Hematopoietic multipotent progenitor cell treated with erythropoietin and hydrocortisone succinate and interleukin-3 and kit ligand, for 4 days (in vitro differentiated cells): ENCODE measurements at regions not wholly inside any gene's neighbourhood (a gene's known extent, or its start where the extent isn't known, plus 50 kb on each side); places are given as distances from the start of the nearest gene placed in this dataset.
"Not testable (repeated sequence)": the region's sequence is repeated elsewhere in the genome, so short reads cannot be mapped to it uniquely, and the experiment has no call there.

Experiments
- DNase-seq: peaks from one replicate; pipeline ENCODE4 v3.0.0-alpha.2; 2015

DNA sequence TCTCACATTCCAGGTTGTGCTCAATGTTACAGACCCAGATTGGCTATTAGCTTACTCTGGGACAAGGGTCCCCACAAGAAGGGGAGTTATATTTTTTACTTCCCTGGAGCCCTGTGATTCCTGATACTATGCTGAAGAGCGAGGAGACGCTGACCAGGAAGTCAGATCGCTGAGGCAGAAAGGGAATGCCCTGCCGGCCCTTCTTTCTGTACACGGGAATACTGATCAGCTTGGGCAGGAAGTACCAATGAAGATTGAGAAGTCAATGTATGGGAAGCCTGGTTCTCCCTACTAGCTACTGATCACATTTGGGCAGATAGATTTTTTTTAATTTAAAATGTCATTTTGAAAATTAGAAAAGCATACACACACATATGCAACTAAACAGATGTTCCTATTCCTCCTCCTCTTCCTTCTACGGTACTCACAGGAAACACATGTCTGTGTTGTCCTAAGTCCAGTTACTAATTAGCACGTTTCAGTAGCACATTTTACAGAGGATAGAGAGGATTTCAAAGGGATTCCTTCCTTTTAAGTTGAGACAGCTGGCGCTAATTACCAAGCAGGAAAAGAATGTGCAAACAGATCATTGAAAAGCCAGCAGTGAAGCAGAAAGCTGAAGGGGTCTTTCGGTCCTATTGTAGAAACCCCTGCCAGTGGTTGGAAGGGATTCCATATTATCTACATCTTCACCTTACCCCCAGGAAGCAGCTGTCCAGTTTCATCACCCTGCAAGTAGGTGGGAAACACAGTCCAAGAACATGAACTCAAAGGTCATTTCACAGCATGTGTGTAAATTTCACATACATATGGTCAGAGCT lies 292.4 kb downstream of the DUSP6 start:
- no peak for DNase-seq

DNA sequence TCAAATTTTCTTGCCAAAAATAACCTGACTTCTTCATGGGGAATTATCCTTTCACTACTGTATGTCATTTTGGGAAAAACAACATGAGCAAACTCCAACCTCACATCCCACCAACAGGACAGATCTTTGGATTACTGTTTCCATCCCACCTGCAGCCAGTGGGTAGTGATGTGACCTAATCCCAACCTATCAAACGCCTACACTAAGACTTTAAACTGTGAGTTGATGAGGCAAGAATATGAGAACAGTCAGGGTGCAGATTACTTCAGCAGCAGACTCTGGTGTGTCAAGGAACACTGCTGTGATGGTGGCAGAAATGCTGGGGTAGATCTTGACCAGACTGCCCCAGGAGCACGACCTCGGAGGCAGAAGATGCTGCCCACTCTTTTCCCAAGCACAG lies 293.2 kb downstream of the DUSP6 start:
- no peak for DNase-seq

DNA sequence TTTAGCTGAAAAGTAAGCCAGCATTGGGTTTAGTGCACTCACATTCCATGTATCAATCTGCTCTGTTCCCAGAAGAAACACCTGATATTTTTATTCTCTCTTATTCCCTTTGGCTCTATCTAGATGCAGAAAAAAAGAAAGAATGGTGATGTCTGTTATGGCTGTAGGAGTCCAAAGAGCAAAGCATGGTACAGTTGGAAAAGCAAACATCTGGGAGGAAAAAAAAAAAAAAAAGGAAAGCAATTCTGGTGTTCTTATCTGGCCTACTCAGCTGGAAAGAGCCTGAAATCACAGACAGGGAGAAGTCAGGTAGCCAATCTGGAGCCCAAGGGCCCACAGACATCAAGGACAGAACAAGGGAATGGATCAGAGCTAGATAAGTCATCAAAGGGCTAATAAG lies 293.9 kb downstream of the DUSP6 start:
- DNase-seq = no peak

DNA sequence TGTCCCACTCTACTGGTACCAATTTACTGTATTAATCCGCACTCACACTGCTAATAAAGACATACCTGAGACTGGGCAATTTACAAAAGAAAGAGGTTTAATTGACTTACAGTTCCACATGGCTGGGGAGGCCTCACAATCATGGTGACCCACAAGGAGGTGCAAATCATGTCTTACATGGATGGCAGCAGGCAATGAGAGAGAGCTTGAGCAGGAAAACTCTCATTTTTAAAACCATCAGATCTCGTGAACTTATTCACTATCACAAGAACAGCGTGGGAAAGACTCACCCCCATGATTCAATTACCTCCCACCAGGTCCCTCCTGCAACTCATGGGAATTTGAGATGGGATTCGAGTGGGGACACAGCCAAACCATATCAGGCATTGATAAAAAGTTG lies 298.5 kb downstream of the DUSP6 start:
- DNase-seq = not testable (repeated sequence)

DNA sequence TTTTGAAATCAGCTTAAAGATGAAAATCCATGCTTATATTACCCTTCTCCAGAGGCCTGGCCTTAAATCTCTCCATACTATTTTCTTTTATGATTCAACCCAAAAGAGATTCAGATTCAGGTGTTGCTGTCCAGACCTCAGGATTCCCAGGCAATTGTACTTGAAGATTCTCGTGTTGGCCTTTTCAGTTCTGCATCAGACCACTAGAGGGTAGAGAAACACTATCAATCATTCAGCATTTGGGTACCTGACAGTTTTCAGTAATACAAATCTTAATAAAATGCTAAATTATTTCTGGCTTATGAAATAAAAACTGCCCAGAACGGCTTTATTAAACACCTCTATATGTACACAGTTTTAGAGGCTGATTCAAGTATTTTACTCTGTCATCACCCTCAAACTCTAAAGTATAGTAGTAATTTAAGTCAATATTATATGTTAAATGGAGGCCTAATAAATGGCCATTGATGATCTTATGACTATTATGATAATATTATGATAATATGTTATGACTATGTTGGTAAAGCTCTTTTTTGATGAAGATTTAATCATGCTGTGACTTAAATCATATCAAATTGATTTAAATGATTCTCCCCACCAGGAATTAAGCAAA lies 301.1 kb downstream of the DUSP6 start:
- DNase-seq = peak; percentile 80

DNA sequence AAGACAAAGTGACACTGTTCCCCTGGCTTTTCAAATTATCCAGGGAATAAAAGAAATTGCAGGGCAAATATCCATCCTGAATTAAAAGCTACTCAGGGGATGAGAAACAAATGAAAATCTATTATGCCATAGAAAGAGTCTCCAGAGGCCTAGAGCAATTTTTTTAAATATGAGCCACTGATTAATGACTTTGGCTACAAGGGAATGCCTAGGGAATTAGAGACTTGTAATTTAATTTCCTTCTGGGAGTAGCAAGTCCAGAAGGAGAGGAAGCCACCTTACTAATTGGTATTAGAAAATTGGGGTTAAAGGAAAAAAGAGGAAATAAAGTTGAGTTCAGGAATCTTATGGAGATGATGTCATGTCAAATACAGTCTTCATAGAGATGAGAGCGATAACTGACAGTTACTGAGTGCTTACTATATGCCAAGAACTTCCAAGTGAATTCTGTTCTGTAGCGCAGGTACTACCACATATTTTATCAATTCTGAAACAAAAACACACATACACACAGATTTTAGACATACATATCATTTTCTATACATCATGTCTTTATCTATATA lies 304.4 kb downstream of the DUSP6 start:
- DNase-seq = no peak

DNA sequence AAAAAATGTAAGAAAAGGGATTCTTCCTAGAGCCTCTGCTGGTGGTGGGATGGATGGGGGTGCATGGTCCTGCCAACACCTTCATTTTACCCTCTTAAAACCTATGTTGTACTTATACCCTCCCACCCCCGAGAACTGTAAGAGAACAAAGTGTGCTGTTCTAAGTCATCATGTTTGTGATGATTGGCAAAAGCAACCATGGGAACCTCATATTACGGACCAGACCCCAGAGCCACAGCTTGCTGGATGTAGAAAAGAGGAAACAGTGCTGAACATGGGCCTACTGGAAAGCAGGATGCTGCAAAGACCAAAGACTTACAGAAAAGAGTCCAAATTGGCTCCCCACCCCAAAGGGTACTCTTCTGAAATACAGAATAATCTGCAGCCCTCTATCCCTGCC lies 311.2 kb downstream of the DUSP6 start:
- DNase-seq = peak; percentile 49

DNA sequence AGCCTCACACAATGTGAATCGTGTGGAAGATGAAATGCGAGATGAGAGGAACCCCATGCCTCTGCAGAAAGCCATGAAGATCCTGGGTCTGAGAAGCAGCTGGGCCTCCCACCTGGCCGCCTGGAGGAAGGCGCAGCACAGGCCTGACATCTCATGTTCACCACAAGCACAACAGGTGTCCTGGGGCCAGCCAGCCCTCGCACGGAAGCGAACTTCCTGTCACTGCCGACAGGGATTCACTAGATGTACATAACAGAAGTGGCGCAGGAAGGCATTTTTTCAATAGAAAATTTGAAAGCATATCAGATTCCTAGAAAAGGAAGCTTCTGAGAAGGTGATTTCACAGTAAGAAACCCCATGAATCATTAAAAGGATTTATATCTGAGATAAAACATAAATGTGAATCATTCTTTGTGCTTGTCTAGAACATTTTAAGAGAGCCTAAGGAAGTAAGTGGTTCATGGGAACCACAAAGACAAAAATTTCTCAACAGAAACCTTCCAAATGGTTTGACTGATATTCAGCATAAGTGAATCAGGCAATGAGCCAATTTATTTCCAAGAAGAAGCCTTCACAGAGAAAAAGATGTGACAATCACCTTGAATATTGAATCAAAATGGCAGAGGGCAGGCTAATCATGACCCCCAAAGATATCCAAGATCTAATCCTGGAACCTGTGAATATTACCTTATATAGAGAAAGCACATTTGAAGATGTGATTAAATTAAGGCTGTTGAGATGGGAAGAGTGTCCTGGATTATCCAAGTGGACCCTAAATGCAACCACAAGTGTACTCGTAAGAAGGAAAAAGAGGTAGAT lies 311.9 kb downstream of the DUSP6 start:
- peak; percentile 88 for DNase-seq

DNA sequence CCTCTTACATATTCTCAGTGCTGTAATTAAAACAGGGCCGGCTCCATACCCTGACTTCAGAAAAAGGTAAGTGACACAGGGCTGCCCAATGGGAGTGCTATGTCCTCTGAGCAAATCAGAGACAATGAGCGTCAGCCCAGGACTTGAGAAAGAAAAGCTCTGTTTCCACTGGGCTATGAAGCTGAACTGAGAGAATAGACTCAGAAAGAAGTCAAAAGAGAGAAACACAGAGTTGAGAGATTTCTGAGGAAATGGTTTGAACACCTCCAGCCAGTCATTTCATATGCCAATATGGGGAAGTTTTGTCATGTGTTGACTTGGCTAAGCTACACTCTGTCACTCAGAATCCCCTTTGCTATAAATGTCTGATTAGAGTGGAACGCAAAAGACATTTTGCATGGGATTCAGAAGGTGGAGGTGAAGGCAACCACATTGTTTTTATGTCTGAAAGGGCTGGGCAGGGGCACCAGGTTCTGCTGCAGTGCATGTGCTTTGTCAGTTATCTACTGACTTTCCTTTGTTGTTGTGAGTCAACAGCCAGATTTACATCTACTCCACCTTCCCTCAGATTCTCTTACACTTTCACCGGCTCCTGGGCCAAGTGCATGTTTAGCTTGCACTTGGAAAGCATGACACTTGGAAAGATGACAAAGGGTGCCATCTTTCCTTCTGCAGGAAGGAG lies 313.3 kb downstream of the DUSP6 start:
- no peak for DNase-seq

DNA sequence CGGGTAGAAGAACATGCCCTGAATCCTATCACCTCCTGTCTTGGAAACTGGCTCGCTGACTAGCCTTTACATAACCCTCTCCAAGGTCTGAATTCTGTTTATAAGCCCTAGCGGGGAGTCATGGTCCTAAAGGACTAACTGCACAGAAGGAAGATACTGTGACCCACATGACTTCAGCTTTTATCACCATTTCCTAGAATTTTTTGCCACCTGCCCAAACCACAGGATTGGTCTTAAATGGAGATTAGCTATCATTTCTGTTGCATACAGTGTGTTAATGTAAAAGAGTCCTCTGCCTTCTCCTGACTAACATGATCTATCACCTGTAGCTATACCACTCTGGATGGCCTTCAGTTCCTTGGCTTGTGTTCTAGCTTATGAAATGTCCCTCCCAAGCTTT lies 319.2 kb downstream of the DUSP6 start:
- peak; percentile 60 for DNase-seq

DNA sequence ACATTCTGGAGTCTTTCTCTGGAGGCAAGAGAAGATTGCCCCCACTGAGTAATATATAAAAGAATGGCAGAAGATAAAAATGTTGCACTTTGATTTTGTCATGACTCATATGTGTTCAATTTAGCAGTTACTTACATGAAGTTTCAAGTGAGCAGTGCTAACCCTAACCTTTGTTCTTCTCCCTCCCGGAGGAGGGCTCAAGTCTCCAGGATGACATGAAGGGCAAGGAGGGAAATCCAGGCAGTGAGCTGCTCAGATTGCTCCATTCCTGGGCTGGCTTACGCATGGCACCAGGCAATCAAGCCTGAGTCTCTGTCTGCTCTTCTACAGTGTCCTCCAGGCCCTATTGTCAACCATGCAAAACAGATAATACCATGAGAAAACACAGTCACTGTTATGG lies 322.3 kb downstream of the DUSP6 start:
- DNase-seq = no peak

DNA sequence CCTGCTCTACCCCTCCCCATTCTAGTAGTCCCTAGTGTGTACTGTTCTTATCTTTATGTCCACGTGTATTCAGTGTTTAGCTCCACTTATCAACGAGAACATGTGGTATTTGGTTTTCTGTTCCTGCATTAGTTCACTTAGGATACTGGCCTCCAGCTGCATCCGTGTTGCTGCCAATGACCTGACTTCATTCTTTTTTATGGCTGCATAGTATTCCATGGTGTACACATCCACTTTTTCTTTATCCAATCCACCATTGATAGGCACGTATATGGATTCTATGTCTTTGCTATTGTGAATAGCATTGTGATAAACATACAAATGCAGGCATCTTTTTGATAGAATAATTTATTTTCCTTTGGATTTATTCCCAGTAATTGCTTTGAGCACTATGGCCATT lies 327.7 kb downstream of the DUSP6 start:
- no peak for DNase-seq

DNA sequence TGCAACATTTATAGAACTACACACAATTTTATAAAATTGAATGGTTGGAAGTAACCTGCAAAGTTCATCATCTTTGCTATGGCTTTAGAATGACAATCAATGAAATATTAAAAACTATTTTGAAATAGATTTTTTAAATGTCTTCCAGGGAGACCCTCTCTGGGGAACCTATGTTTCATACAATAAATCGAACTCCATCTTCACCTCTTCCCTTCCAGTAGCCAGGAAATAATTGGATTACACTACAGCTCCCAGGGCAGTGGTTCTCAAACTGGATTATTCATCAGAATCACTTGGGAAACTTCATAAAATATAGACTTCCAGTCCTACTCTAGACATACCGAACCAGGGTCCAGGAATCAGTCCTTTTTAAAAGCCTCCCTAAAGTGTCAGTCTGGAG lies 328.4 kb downstream of the DUSP6 start:
- no peak for DNase-seq

DNA sequence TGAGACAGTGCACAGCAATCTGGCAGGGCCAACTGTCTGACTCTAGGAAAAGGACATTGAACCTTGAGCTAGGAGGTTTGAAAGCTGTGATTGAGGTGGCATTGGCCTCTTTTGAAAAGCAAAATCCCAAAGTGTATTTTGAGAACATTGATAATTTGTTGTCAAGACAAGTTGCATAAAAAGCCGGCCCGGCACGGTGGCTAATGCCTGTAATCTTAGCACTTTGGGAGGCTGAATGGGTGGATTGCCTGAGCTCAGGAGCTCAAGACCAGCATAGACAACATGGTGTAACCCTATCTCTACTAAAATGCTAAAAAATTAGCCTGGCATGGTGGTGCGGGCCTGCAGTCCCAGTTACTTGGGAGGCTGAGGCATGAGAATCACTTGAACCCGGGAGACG lies 331.6 kb downstream of the DUSP6 start:
- DNase-seq = no peak

DNA sequence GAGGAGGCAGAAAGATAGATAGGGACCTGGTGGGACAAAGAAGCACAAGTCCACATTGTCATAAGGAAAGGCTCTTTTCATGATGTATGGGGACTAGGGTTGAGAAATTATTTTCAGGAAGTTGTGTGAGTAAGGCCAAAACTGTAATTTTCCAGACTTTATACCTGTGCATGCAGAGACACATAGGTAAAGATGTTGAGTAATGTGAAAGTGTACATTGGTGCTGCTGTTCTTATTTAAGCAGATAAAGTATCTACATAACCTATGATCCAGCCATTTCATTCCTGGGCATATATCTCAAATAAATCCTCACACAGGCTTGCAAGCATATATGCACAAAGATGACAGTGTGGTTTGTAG lies 332.2 kb downstream of the DUSP6 start:
- DNase-seq = no peak

DNA sequence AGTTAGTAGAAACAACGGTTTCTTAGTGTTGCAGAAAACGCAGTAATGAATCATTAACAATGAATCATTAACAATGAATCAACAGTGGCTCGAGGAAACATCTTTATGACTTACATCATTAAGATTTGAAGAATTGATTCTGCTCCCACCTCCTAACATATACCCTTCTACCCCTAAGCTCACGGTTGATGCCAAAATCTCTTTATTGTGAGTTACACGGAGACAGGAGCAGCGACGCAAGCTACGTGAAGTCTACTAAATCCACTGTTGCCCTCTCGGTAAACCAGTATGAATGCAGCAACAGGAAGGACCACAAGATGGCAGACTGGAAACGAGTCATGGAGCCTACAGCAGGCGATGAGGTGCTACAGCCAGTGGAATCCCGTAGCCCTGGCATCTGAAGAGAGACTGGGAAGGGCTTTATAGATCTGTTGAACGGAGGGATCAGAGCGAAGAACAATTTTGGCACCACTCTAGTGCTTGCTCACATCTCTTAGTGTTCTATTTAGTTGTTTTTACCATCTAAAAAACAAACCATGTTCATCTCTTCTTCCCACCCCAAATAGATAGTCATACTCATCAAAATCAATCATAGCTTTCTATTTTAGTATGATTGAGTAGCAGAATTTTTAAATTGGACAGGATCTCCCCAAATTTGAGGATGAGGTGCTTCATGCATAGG lies 332.7 kb downstream of the DUSP6 start:
- DNase-seq = peak; percentile 92

DNA sequence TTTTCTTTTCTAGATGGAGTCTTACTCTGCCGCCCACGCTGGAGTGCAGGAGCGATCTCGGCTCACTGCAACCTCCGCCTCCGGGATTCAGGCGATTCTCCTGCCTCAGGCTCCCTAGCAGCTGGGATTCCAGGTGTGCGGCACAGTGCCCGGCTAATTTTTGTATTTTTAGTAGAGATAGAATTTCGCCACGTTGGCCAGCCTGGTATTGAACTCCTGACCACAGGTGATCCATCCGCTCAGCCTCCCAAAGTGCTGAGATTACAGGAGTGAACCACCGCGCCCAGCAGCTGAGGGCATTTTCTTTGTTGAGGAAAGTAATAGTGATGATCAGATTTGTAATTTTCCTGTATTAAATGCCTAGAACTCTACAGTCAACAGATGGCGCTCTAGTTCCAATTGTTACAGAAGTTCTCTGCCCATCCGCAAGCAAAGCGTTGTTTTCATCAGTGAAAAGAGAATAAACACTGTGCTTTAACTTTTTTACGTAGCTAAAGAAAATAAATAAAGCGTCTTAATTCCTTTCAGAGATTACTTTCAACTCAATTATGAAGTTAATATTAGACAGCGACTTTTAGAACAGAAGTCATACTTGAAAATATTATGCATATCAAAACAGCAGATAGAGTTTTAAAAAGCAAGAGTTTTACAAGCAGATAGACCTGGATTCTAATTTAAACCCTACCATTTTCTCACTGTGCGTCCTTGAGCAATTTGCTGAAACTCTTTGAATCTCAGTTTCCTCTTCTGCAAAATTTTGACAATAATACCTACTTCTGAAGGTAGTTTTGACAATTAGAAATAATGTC lies 335.1 kb downstream of the DUSP6 start:
- peak; percentile 87 for DNase-seq

DNA sequence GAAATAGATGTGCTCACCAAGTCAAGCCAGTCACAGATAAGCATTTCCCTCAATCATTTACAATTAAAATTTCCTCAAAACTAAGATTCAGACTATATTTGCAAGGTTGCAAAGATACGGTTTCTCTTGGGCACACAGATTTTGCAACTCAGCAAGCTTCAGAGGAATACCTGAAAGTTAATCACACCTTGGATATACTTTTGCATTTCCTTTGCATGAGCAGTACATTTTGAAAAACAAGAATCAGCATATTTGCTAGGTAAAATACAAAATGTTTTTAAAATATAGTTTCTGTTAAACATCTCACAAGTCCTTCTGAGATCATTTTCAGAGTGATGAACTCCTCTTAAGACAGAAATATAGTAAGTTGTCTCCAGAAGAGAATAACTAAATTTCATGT lies 336.9 kb downstream of the DUSP6 start:
- no peak for DNase-seq

DNA sequence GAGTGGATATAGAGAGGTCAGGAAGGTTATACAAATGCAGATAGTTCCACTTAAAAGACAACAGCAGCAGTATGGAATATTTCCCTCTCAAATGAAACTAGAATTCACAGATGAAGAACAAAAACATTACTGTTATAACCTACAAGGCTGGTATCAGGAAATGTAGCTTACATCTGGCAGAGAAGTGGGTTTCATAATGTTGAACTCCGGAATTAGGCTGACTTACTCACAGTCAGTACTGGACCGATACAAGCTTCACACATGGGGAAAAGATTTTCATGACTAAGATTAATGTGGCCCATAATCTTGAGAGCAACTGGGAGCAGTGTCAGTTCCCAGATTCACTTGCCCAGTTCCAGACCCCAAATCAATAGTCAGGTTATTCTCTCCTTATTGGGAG lies 353.9 kb downstream of the DUSP6 start:
- DNase-seq = no peak

DNA sequence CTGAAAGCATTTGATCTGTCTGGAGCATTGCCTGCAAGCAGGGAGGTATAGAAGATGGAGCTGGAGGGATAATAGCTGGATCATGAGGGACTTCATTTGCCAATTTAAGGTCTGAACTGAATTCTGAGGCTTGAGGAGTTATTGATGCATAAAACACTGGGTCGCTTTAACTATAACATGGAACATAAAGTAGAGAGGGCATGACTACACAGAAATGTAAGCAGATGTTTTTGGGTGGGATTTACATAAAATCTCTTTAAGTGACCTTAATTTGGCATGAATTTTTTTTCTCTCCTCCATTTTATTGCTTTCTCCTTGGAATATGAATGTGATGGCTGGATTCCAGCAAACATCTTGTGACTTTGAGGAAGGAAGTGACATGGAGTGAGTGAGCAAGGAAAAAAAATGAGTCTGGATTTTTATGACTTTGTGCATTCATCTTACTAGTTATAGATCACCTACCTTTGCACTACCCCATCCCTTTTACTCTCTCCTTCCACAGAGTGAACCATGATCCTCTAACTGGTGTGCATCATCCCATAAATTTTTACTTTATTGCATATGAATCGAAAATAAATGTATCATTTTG lies 356.0 kb downstream of the DUSP6 start:
- DNase-seq = no peak

DNA sequence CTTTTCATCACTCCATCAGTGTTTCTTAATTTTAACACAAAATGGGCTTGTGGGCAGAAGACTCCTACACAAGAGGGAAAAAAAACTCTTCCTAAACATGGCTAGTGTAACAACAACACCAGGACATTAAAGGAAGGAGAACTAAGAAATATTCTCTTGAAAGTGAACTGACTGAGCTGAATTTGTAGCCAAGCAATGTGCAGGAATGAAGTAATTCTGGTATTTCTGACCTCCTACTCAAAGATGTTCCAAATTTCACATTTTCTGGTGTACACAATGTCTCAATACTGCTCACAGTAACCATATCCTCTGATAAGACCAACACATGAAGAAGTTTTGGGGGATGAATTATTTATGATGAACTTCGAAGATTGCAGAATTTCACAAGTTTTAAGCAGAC lies 357.3 kb downstream of the DUSP6 start:
- no peak for DNase-seq
